H1 (cell line): ENCODE measurements at regions not wholly inside any gene's neighbourhood (a gene's known extent, or its start where the extent isn't known, plus 50 kb on each side); places are given as distances from the start of the nearest gene placed in this dataset.

Experiments
- GTF2F1 ChIP-seq: IDR thresholded peaks from 2 replicates; pipeline ENCODE4 v1.6.1; 2012; ENCODE audit warnings: low read depth, low read length, improper control_type of control experiment, borderline replicate concordance
- KDM5A ChIP-seq: fragments of 200-600 bp; IDR thresholded peaks from 2 replicates; pipeline ENCODE4 v1.7.1; 2012; ENCODE audit warnings: mild to moderate bottlenecking, low read length, inconsistent platforms, mixed read lengths
- NANOG ChIP-seq: IDR thresholded peaks from 2 replicates; pipeline ENCODE4 v1.6.1; 2011; ENCODE audit warnings: low read length, low read depth, mild to moderate bottlenecking, inconsistent platforms; ENCODE audit not compliant: insufficient read depth, poor library complexity, severe bottlenecking
- SUZ12 ChIP-seq: fragments of 200-600 bp; sonication (generic); IDR thresholded peaks from 2 replicates; pipeline ENCODE4 v1.6.1; 2012; ENCODE audit warnings: mild to moderate bottlenecking, inconsistent platforms, low read length, moderate library complexity, mixed read lengths
- TCF12 ChIP-seq: IDR thresholded peaks from 2 replicates; pipeline ENCODE4 v1.6.1; 2011; ENCODE audit warnings: low read depth, mild to moderate bottlenecking, low read length

GRCh38 chr22:49613511-49614270 is 214.0 kb downstream of the BRD1 start (continued):
- no peak for TF ChIP-seq SUZ12
- TF ChIP-seq GTF2F1 = no peak
- TF ChIP-seq KDM5A = no peak
- no peak for TF ChIP-seq NANOG
- no peak for TF ChIP-seq TCF12
